Retina (tissue), 1 donor: ENCODE measurements at regions not wholly inside any gene's neighbourhood (a gene's known extent, or its start where the extent isn't known, plus 50 kb on each side); places are given as distances from the start of the nearest gene placed in this dataset.
A peak's percentile ranks its signal among the peaks of the same experiment; 100 is the strongest.

Source experiments
- DNase-seq: peaks from one replicate; pipeline ENCODE4 v3.0.0-alpha.2; 2016

DNA sequence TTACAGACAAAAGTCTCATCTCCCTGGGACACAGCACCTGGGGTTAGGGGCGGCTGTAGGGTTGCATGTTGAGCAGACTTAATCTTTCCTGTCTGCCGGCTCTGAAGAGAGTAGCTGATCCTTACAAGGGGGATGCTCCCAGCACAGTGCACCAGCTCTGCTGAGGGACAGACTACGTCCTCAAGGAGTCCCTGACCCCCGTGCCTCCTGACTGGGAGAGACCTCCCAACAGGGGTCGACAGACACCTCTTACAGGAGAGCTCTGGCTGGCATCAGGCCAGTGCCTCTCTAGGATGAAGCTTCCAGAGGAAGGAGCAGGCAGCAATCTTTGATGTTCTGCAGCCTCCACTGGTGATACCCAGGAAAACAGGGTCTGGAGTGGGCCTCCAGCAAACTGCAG, 506.0 kb upstream of the FMR1 start:
- DNase-seq = no peak

DNA sequence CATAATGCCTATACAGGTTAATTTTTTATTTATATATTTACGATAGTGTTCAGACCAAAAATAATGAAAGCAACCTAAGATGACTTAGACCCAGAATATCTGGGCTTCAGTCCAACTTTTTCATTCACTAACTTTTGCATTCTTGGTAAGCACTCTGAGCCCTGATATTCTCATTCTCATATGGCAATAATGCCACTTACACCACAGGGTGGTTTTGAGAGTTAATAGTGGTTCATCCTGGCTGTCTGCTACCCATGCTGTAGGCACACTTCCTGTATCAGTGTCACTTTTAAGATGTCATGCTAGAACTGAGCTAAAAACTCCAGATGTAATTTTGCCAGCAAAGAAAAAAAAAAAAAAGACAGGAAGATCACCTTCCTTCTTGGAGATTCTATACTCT, 508.7 kb upstream of the FMR1 start:
- no peak for DNase-seq

DNA sequence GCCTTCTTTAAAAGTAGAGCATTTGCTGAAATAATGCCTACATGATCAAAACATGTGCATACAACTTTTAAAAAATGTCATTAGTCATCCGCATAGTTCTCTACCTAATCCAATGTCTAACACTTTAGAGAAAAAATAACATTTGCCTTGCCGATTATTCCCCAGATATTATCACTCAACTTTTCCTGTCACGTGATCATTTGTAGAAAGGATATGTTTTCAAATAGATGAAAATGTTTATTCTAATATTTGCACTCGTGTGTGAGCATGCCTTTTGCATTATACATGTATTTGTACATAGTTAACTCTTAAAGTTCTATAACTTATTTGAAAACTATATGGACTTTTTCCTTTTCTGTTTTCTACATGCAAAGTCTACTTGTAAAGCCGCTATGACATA, 533.0 kb upstream of the FMR1 start:
- DNase-seq = no peak

DNA sequence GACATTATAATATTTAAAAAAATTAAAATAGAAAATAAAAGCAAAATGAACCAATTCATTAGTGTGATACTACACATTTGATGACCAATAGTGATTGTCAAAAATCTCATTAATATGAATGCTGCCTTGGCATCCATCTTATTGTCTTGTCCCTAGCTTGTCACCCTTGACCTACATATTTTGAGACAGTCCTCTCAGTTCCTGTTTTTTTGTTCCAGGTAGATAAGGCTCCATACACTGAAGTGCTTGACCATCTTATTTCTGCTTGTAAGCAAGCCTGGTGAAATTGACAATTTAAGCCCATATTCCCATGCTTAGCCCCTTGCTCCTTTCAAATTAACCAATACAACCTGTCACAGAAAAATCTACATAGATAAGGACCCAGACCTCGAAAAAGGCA, 534.0 kb upstream of the FMR1 start:
- no peak for DNase-seq

GRCh38 chrX:147376601-147377422, 534.9 kb upstream of the FMR1 start:
- peak; percentile 58 for DNase-seq

DNA sequence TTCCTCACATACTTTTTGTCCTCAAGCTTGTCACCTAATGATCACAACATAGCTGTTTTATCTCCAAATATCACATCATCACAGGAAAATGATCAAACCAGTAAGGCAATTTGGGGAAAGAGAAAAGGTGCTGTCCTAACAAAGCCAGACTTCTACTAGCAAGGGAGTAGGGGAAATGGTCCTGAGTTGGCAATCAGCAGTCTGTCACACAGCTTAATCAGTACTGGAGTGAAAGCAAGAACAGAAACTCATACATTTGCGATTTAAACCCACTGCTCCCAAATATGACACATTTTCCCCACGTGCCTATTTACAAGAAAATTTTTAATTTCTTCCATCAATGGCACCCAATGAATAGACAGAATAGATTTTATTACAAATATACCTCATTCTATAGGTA, 546.8 kb upstream of the FMR1 start:
- DNase-seq = no peak

- DNase-seq = no peak
These were observed 537.1 kb upstream of the CXorf51A start for GRCh38 chrX:147351644-147352043.

DNA sequence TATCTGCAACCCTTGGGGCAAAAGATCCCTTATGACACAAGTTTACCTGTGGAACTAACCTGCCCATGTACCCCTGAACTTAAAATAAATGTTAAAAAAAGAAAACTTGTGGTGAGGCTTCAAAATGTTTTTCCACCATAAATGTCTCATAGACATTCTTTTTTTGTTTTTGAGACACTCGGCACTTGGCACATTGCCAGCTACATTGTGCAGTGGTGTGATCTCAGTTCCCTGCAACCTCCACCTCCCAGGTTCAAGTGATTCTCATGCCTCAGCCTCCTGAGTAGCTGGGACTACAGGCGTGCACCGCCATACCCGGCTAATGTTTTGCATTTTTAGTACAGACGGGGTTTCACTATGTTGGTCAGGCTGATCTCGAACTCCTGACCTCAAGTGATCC, 528.9 kb upstream of the CXorf51A start:
- DNase-seq = no peak

- DNase-seq = no peak
These were observed 527.7 kb upstream of the CXorf51A start for GRCh38 chrX:147342197-147342596.

DNA sequence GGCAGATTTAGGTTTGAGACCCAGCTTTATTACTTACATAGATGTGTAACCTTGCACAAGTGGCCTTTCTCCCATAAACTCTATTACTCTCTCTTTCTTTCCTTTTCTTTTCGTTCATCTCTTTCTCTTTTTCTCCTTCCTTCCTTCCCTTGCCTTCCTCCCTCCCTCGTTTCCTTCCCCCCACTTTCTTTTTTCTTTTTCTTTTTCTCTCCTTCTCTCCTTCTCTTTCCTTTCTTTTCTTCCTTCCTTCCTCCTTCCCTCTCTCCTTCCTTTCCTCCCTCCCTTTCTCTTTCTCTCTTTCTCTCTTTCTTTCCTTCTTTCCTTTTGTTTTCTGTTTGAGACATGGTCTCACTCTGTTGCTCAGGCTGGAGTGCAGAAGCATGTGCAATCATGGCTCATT, 526.4 kb upstream of the CXorf51A start:
- no peak for DNase-seq

DNA sequence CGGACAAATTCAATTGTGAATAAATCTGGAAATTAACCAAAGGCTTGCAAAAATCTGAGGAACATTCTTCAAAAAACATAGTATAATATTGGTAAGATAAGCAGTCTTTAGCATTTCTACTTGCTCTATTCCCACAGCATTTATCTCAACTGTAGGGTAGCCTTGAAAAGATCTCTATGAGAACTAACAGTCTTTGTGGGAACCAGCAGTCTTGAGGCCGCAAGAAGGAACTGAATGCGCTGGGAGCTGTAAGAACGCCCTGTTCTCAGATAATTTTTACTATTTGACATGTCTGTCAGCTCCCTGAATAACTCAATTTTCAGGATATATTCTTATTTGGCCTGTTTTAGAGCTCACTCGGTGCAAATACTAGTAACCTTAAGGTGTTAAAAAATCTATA, 519.3 kb upstream of the CXorf51A start:
- no peak for DNase-seq

- DNase-seq = no peak
These were observed 508.0 kb upstream of the CXorf51A start for GRCh38 chrX:147322496-147322895.

GRCh38 chrX:147315483-147315882, 500.9 kb upstream of the CXorf51A start:
- no peak for DNase-seq
